ENCODE measurements at regions not wholly inside any gene's neighbourhood (a gene's known extent, or its start where the extent isn't known, plus 50 kb on each side); places are given as distances from the start of the nearest gene placed in this dataset.

GRCh38 chr3:124599779-124600693, 130.2 kb upstream of the UMPS start:
- ATAC-seq (replicated peaks in 1 of 4) (no peak), DNase-seq (no peak)
- Histone ChIP-seq H3K27me3 (replicated peaks in 1 of 2; ENCODE audit: control insufficient read depth in 2 of 2, extremely low read depth in 1 of 2, insufficient read depth in 2 of 2, low read length in 1 of 2) (peaks cover 0 to 10% of the 10 kb centered on the region in 2 experiments), H3K36me3 (ENCODE audit: control insufficient read depth in 2 of 2, extremely low read depth in 1 of 2, insufficient read depth in 1 of 2, low read length in 1 of 2) (no peaks in the 10 kb centered on the region), H3K27ac (ENCODE audit: low read length) (no peak overlapping the region), H3K9me3 (no peaks in the 10 kb centered on the region), H3K4me3 (ENCODE audit: control insufficient read depth in 1 of 2, extremely low read depth in 1 of 2, low read length in 1 of 2) (no peak overlapping the region), H3K4me1 (ENCODE audit: control insufficient read depth in 1 of 2, extremely low read depth in 1 of 2, insufficient read depth in 2 of 2, low read length in 2 of 2) (no peaks in the 10 kb centered on the region)
- Mint-ChIP-seq H3K27ac (no peak overlapping the region), H3K4me3 (no peak overlapping the region), H3K36me3 (no peaks in the 10 kb centered on the region), H3K4me1 (no peaks in the 10 kb centered on the region), H3K27me3 (peaks cover 4 to 14% of the 10 kb centered on the region in 2 donors), H3K9me3 (no peaks in the 10 kb centered on the region)
- WGBS (ENCODE audit: insufficient coverage) = no CpG with 5 or more reads among the region's 4 CpGs
- CTCF ChIA-PET = no interaction called here
- POLR2A ChIA-PET = no interaction called here

GRCh38 chr3:124600765-124601164, 129.5 kb upstream of the UMPS start:
- H3K9me3 Mint-ChIP-seq = no peaks in the 10 kb centered on the region
- H3K27me3 ChIP-seq (replicated peaks in 1 of 2; ENCODE audit: control insufficient read depth in 2 of 2, extremely low read depth in 1 of 2, insufficient read depth in 2 of 2, low read length in 1 of 2) = peaks cover 0 to 10% of the 10 kb centered on the region in 2 experiments
- no peaks in the 10 kb centered on the region for H3K9me3 ChIP-seq
- H3K36me3 Mint-ChIP-seq = no peaks in the 10 kb centered on the region
- H3K36me3 ChIP-seq (ENCODE audit: control insufficient read depth in 2 of 2, extremely low read depth in 1 of 2, insufficient read depth in 1 of 2, low read length in 1 of 2) = no peaks in the 10 kb centered on the region
- H3K4me1 ChIP-seq (ENCODE audit: control insufficient read depth in 1 of 2, extremely low read depth in 1 of 2, insufficient read depth in 2 of 2, low read length in 2 of 2) = no peaks in the 10 kb centered on the region
- H3K4me3 ChIP-seq (ENCODE audit: control insufficient read depth in 1 of 2, extremely low read depth in 1 of 2, low read length in 1 of 2) = no peak overlapping the region
- ChIA-PET POLR2A (no interaction called here), CTCF (no interaction called here)
- H3K27ac Mint-ChIP-seq = no peak overlapping the region
- no peaks in the 10 kb centered on the region for H3K4me1 Mint-ChIP-seq
- DNase-seq (no peak), ATAC-seq (replicated peaks in 1 of 4) (no peak)
- WGBS (ENCODE audit: insufficient coverage) = 74% methylated on average over 3 of the region's 4 CpGs
- no peak overlapping the region for H3K27ac ChIP-seq (ENCODE audit: low read length)
- H3K27me3 Mint-ChIP-seq = peaks cover 4 to 14% of the 10 kb centered on the region in 2 donors
- no peak overlapping the region for H3K4me3 Mint-ChIP-seq

DNA sequence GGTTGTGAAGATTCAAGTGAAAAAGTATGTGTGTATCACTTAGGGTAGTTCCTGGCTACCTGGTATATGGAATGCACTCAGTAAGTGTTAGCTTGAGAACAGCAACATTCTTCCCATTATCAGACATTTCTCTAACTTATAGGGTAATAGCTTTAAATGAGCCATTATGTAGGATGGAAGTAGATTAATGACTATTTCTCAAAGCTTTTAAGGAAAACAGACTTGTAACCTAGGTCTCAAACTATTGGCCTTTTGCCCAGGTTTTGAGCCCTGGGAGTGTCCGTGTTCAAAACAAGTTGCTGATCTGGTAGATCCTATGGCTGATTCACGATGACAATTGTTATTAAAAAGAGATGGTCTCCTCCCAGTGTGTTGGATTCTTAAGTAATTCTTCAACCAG, 129.1 kb upstream of the UMPS start:
- no peak for ATAC-seq (replicated peaks in 1 of 4)
- H3K36me3 ChIP-seq (ENCODE audit: control insufficient read depth in 2 of 2, extremely low read depth in 1 of 2, insufficient read depth in 1 of 2, low read length in 1 of 2) = no peaks in the 10 kb centered on the region
- Mint-ChIP-seq H3K36me3 (no peaks in the 10 kb centered on the region), H3K9me3 (no peaks in the 10 kb centered on the region), H3K27ac (no peak overlapping the region), H3K4me3 (no peak overlapping the region), H3K27me3 (peaks cover 4 to 14% of the 10 kb centered on the region in 2 donors), H3K4me1 (no peaks in the 10 kb centered on the region)
- no CpG with 5 or more reads among the region's 2 CpGs for WGBS (ENCODE audit: insufficient coverage)
- H3K27ac ChIP-seq (ENCODE audit: low read length) = no peak overlapping the region
- no peak for DNase-seq
- no peaks in the 10 kb centered on the region for H3K4me1 ChIP-seq (ENCODE audit: control insufficient read depth in 1 of 2, extremely low read depth in 1 of 2, insufficient read depth in 2 of 2, low read length in 2 of 2)
- H3K4me3 ChIP-seq (ENCODE audit: control insufficient read depth in 1 of 2, extremely low read depth in 1 of 2, low read length in 1 of 2) = no peak overlapping the region
- POLR2A ChIA-PET = no interaction called here
- H3K9me3 ChIP-seq = no peaks in the 10 kb centered on the region
- CTCF ChIA-PET = no interaction called here
- H3K27me3 ChIP-seq (replicated peaks in 1 of 2; ENCODE audit: control insufficient read depth in 2 of 2, extremely low read depth in 1 of 2, insufficient read depth in 2 of 2, low read length in 1 of 2) = peaks cover 0 to 10% of the 10 kb centered on the region in 2 experiments

GRCh38 chr3:124602980-124603627, 127.1 kb upstream of the UMPS start:
- no peak overlapping the region for H3K4me3 ChIP-seq (ENCODE audit: control insufficient read depth in 1 of 2, extremely low read depth in 1 of 2, low read length in 1 of 2)
- H3K27me3 ChIP-seq (replicated peaks in 1 of 2; ENCODE audit: control insufficient read depth in 2 of 2, extremely low read depth in 1 of 2, insufficient read depth in 2 of 2, low read length in 1 of 2) = peaks cover 0 to 7% of the 10 kb centered on the region in 2 experiments
- H3K9me3 ChIP-seq = no peaks in the 10 kb centered on the region
- Mint-ChIP-seq H3K27me3 (peaks cover 4 to 6% of the 10 kb centered on the region in 2 donors), H3K27ac (no peak overlapping the region), H3K4me3 (no peak overlapping the region), H3K9me3 (no peaks in the 10 kb centered on the region), H3K4me1 (no peaks in the 10 kb centered on the region), H3K36me3 (no peaks in the 10 kb centered on the region)
- ChIA-PET CTCF (interaction anchor here in 1 of 2 donors (0.6 kb wide), 1 partner anchor 39 kb away, joined by 7 read pairs; no protein-coding TSS in a partner anchor), POLR2A (no interaction called here)
- no peaks in the 10 kb centered on the region for H3K36me3 ChIP-seq (ENCODE audit: control insufficient read depth in 2 of 2, extremely low read depth in 1 of 2, insufficient read depth in 1 of 2, low read length in 1 of 2)
- H3K4me1 ChIP-seq (ENCODE audit: control insufficient read depth in 1 of 2, extremely low read depth in 1 of 2, insufficient read depth in 2 of 2, low read length in 2 of 2) = no peaks in the 10 kb centered on the region
- no peak overlapping the region for H3K27ac ChIP-seq (ENCODE audit: low read length)
- 70% methylated on average over 4 of the region's 5 CpGs for WGBS (ENCODE audit: insufficient coverage)
- ATAC-seq (replicated peaks in 1 of 4) (no peak), DNase-seq (no peak)

DNA sequence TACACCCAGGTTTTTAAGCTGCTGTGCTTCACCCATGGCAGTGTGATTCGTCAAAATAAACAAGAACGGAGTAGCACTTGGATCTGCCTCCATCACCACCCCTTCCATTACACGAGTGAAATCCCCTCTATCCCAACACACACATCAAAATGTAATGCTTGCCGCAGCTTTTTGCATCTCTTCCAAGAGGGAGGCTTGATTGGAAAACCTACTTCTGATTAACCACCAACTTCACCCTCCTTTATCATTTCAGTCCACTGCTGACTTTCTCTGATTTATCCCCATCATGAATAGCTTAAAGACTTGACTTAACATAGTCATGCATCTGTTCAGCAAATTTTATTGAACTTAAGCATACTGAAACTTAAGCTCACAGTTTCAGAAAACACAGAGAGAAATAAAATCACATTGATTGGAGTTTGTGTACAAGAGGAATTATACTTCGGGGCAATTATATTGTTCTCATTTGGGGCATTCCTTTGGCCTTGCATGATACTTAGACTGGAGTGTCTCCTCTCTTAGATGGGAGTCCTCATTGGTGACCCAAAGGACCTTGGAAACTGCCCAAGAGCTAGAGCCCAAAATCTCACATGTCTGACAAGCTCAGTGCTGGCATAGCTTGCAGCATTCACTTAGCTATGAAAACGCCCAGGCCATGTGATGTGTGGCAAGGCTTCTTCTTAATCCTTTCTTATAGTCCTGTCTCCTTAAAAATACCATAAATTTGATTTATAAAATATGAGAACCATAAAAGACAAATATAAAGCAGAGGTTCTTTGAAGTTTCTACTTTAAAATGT, 124.3 kb upstream of the UMPS start:
- H3K4me3 Mint-ChIP-seq = no peak overlapping the region
- H3K9me3 ChIP-seq = no peaks in the 10 kb centered on the region
- ChIA-PET POLR2A (no interaction called here), CTCF (no interaction called here)
- no peaks in the 10 kb centered on the region for H3K9me3 Mint-ChIP-seq
- no peak for ATAC-seq (replicated peaks in 1 of 4)
- no peaks in the 10 kb centered on the region for H3K36me3 ChIP-seq (ENCODE audit: control insufficient read depth in 2 of 2, extremely low read depth in 1 of 2, insufficient read depth in 1 of 2, low read length in 1 of 2)
- no peaks in the 10 kb centered on the region for H3K4me1 ChIP-seq (ENCODE audit: control insufficient read depth in 1 of 2, extremely low read depth in 1 of 2, insufficient read depth in 2 of 2, low read length in 2 of 2)
- H3K4me1 Mint-ChIP-seq = no peaks in the 10 kb centered on the region
- 86% methylated on average over 2 of the region's 6 CpGs for WGBS (ENCODE audit: insufficient coverage)
- H3K36me3 Mint-ChIP-seq = no peaks in the 10 kb centered on the region
- peaks cover 4 to 9% of the 10 kb centered on the region in 2 donors for H3K27me3 Mint-ChIP-seq
- DNase-seq = no peak
- H3K27me3 ChIP-seq (replicated peaks in 1 of 2; ENCODE audit: control insufficient read depth in 2 of 2, extremely low read depth in 1 of 2, insufficient read depth in 2 of 2, low read length in 1 of 2) = no peaks in the 10 kb centered on the region
- no peak overlapping the region for H3K27ac Mint-ChIP-seq
- H3K4me3 ChIP-seq (ENCODE audit: control insufficient read depth in 1 of 2, extremely low read depth in 1 of 2, low read length in 1 of 2) = no peak overlapping the region
- no peak overlapping the region for H3K27ac ChIP-seq (ENCODE audit: low read length)

- no peak overlapping the region for H3K27ac Mint-ChIP-seq
- H3K4me3 Mint-ChIP-seq = no peak overlapping the region
- CTCF ChIA-PET = no interaction called here
- Histone ChIP-seq H3K36me3 (ENCODE audit: control insufficient read depth in 2 of 2, extremely low read depth in 1 of 2, insufficient read depth in 1 of 2, low read length in 1 of 2) (no peaks in the 10 kb centered on the region), H3K27ac (ENCODE audit: low read length) (no peak overlapping the region), H3K27me3 (replicated peaks in 1 of 2; ENCODE audit: control insufficient read depth in 2 of 2, extremely low read depth in 1 of 2, insufficient read depth in 2 of 2, low read length in 1 of 2) (no peaks in the 10 kb centered on the region), H3K9me3 (no peaks in the 10 kb centered on the region), H3K4me1 (ENCODE audit: control insufficient read depth in 1 of 2, extremely low read depth in 1 of 2, insufficient read depth in 2 of 2, low read length in 2 of 2) (no peaks in the 10 kb centered on the region), H3K4me3 (ENCODE audit: control insufficient read depth in 1 of 2, extremely low read depth in 1 of 2, low read length in 1 of 2) (no peak overlapping the region)
- no peaks in the 10 kb centered on the region for H3K4me1 Mint-ChIP-seq
- no peaks in the 10 kb centered on the region for H3K9me3 Mint-ChIP-seq
- peaks cover 4 to 9% of the 10 kb centered on the region in 2 donors for H3K27me3 Mint-ChIP-seq
- no peak for DNase-seq
- POLR2A ChIA-PET = no interaction called here
- H3K36me3 Mint-ChIP-seq = no peaks in the 10 kb centered on the region
- no peak for ATAC-seq (replicated peaks in 1 of 4)
- no CpG with 5 or more reads among the region's 1 CpG for WGBS (ENCODE audit: insufficient coverage)
Observed at GRCh38 chr3:124607163-124607562, 123.1 kb upstream of the UMPS start.

Measured in T-cell (primary cell).